Omental fat pad (tissue), 3 donors: ENCODE measurements at regions not wholly inside any gene's neighbourhood (a gene's known extent, or its start where the extent isn't known, plus 50 kb on each side); places are given as distances from the start of the nearest gene placed in this dataset.
A peak's percentile ranks its signal among the peaks of the same experiment; 100 is the strongest.

ENCODE experiments used
- ATAC-seq: fragments of 150-250 bp; one replicate; pipeline ENCODE4 v1.9.1; 2016; ENCODE audit warnings: mild to moderate bottlenecking, moderate library complexity; ENCODE audit not compliant: low FRiP score
- DNase-seq: peaks from one replicate; pipeline ENCODE4 v3.0.0-alpha.2; 2019; ENCODE audit warnings: low spot score
- CTCF ChIP-seq, 3 donors: fragments of 450-650 bp; IDR thresholded peaks; one replicate each; pipeline ENCODE4 v1.5.1; 2016 to 2017; ENCODE audit warnings: antibody characterized with exemption in 3 of 3, mild to moderate bottlenecking in 3 of 3, moderate library complexity in 2 of 3

GRCh38 chr15:36109943-36110658 is 469.3 kb upstream of the CDIN1 start:
- DNase-seq (no peak), ATAC-seq (no peak)
- TF ChIP-seq CTCF (IDR thresholded peaks at IDR 0.05) = no peak

- no peak for TF ChIP-seq CTCF (IDR thresholded peaks at IDR 0.05)
- DNase-seq (no peak), ATAC-seq (peak; percentile 81)
Observed at GRCh38 chr15:36110659-36110993, 468.8 kb upstream of the CDIN1 start.

- TF ChIP-seq CTCF (IDR thresholded peaks at IDR 0.05) = no peak
- ATAC-seq (no peak), DNase-seq (no peak)
Observed at GRCh38 chr15:36117296-36117787, 462.1 kb upstream of the CDIN1 start.

- DNase-seq (no peak), ATAC-seq (no peak)
- no peak for TF ChIP-seq CTCF (IDR thresholded peaks at IDR 0.05)
Observed at GRCh38 chr15:36126194-36126593, 453.2 kb upstream of the CDIN1 start.

GRCh38 chr15:36130641-36131310 is 448.6 kb upstream of the CDIN1 start:
- no peak for TF ChIP-seq CTCF (IDR thresholded peaks at IDR 0.05)
- ATAC-seq (no peak), DNase-seq (no peak)

GRCh38 chr15:36133742-36134141 is 445.7 kb upstream of the CDIN1 start:
- no peak for TF ChIP-seq CTCF (IDR thresholded peaks at IDR 0.05)
- DNase-seq (no peak), ATAC-seq (no peak)

GRCh38 chr15:36136049-36136448 is 443.4 kb upstream of the CDIN1 start:
- no peak for TF ChIP-seq CTCF (IDR thresholded peaks at IDR 0.05)
- ATAC-seq (no peak), DNase-seq (no peak)
